HepG2 (cell line): ENCODE measurements at regions not wholly inside any gene's neighbourhood (a gene's known extent, or its start where the extent isn't known, plus 50 kb on each side); places are given as distances from the start of the nearest gene placed in this dataset.

Experiments
- ATAC-seq: fragments of 200-7000 bp; cut with Tn5 transposase; 3 replicates; pipeline ENCODE4 v1.9.1; 2020; ENCODE audit warnings: mild to moderate bottlenecking, moderate library complexity
- BruUV-seq: library from RNA; stranded (reverse); fragments of 400-500 nt; replicated peaks from 2 replicates; lab custom pipeline; 2021; lab: Mats Ljungman, UMichigan
- CTCF ChIA-PET: fragments of 300-600 bp; formaldehyde crosslinking; extraction: SDS; loops from one replicate; lab custom pipeline; 2021; ENCODE audit warnings: low total read pairs, inconsistent platforms, low intra/inter-chr PET ratio; lab: Yijun Ruan, JAX
- POLR2A ChIA-PET: fragments of 350-600 bp; sonication (Branson Sonifier 250); formaldehyde crosslinking; loops from one replicate; lab custom pipeline; 2020; ENCODE audit warnings: antibody characterized with exemption, inconsistent platforms; lab: Yijun Ruan, JAX
- DNase-seq: peaks from one replicate; pipeline ENCODE4 v3.0.0-alpha.2; 2015; ENCODE audit warnings: low spot score
- FAIRE-seq: peaks from 3 replicates; lab custom pipeline; 2011; peaks lifted over from hg19 to GRCh38; lab: Jason Lieb, UNC
- H2AFZ ChIP-seq: one replicate; pipeline ENCODE4 v1.6.1; 2011; ENCODE audit warnings: low read length, inconsistent platforms
- H3K27ac ChIP-seq: fragments of 300-600 bp; 3 replicates; pipeline ENCODE4 v1.8.0; 2011; ENCODE audit warnings: mixed run types, mild to moderate bottlenecking, mixed read lengths, low read length, inconsistent platforms; ENCODE audit not compliant: insufficient read depth; ENCODE audit errors: extremely low read length
- H3K27me3 ChIP-seq, 2 experiments: fragments of 200-600 bp in 1 of 2; 2 replicates in 1 of 2; 3 replicates in 1 of 2; pipeline versions ENCODE4 v1.6.0 to v1.8.0; 2011; ENCODE audit warnings: low read length in 2 of 2, mild to moderate bottlenecking in 2 of 2, moderate library complexity in 2 of 2, inconsistent platforms in 1 of 2; ENCODE audit not compliant: insufficient read depth in 2 of 2, control insufficient read depth in 1 of 2
- H3K36me3 ChIP-seq, 2 experiments: fragments of 200-600 bp in 1 of 2; replicated peaks in 1 of 2; 2 replicates in 1 of 2; 3 replicates in 1 of 2; pipeline versions ENCODE4 v1.5.1 to v1.8.0; 2011; ENCODE audit warnings: low read length in 2 of 2, inconsistent platforms in 1 of 2; ENCODE audit not compliant: insufficient read depth in 2 of 2, control insufficient read depth in 1 of 2
- H3K4me1 ChIP-seq: 2 replicates; pipeline ENCODE4 v1.5.1; 2012; ENCODE audit warnings: low read length, inconsistent platforms; ENCODE audit not compliant: insufficient read depth
- H3K4me2 ChIP-seq: 2 replicates; pipeline ENCODE4 v1.6.0; 2011; ENCODE audit warnings: low read depth, low read length, inconsistent platforms
- H3K4me3 ChIP-seq, 3 experiments: fragments of 200-600 bp in 1 of 3; sonication (generic), shearing (Covaris generic) in 1 of 3; replicated peaks in 1 of 3; 2 replicates each; pipeline ENCODE4 v1.5.1; 2011 to 2016; ENCODE audit warnings: low read length in 3 of 3, inconsistent platforms in 2 of 3, low read depth in 2 of 3, mild to moderate bottlenecking in 2 of 3, control low read depth in 1 of 3, mixed read lengths in 1 of 3; ENCODE audit not compliant: insufficient read depth in 1 of 3
- H3K79me2 ChIP-seq: one replicate; pipeline ENCODE4 v1.6.1; 2011; ENCODE audit warnings: low read length, inconsistent platforms; ENCODE audit not compliant: insufficient read depth
- H3K9ac ChIP-seq: 2 replicates; pipeline ENCODE4 v1.6.0; 2011; ENCODE audit warnings: mild to moderate bottlenecking, low read depth, low read length, inconsistent platforms; ENCODE audit not compliant: insufficient read depth
- H3K9me3 ChIP-seq: 2 replicates; pipeline ENCODE4 v1.5.1; 2012; ENCODE audit warnings: mild to moderate bottlenecking, low read length
- H4K20me1 ChIP-seq: 2 replicates; pipeline ENCODE4 v1.6.0; 2011; ENCODE audit warnings: inconsistent platforms, mild to moderate bottlenecking, low read length, moderate library complexity; ENCODE audit not compliant: insufficient read depth
- ARID2 ChIP-seq: sonication (generic); formaldehyde crosslinking; IDR thresholded peaks from 2 replicates; pipeline ENCODE4 v1.8.1; 2022; ENCODE audit warnings: mild to moderate bottlenecking, missing genetic modification reagents, borderline replicate concordance
- ATAD3A ChIP-seq: sonication (generic); formaldehyde crosslinking; IDR thresholded peaks from 2 replicates; pipeline ENCODE4 v1.4.0; 2020; ENCODE audit warnings: missing genetic modification reagents
- BHLHE40 ChIP-seq: IDR thresholded peaks from 2 replicates; pipeline ENCODE4 v1.6.1; 2011; ENCODE audit warnings: low read length, improper control_type of control experiment
- ELF1 ChIP-seq: sonication (generic); formaldehyde crosslinking; IDR thresholded peaks from 2 replicates; pipeline ENCODE4 v1.4.0; 2020; ENCODE audit warnings: missing genetic modification reagents
- FOXK2 ChIP-seq: fragments of 450-650 bp; IDR thresholded peaks from 2 replicates; pipeline ENCODE4 v1.6.1; 2016
- PCBP1 ChIP-seq: fragments of 200-400 bp; formaldehyde crosslinking; IDR thresholded peaks from 2 replicates; pipeline ENCODE4 v1.6.1; 2017; ENCODE audit warnings: mild to moderate bottlenecking, low read depth, low read length, borderline replicate concordance
- TAF15 ChIP-seq: fragments of 200-400 bp; formaldehyde crosslinking; IDR thresholded peaks from one replicate; pipeline ENCODE4 v1.6.1; 2018; ENCODE audit warnings: mild to moderate bottlenecking, low read depth, low read length; ENCODE audit not compliant: poor library complexity, severe bottlenecking
- TCF12 ChIP-seq, 2 experiments: fragments of 450-650 bp in 1 of 2; sonication (generic) in 1 of 2; formaldehyde crosslinking in 1 of 2; IDR thresholded peaks; 2 replicates each; pipeline versions ENCODE4 v1.6.1 to v1.8.0; 2017 to 2022; ENCODE audit warnings: antibody characterized with exemption in 1 of 2, mild to moderate bottlenecking in 1 of 2, missing genetic modification reagents in 1 of 2, moderate library complexity in 1 of 2
- ZBTB7B ChIP-seq: sonication (generic); formaldehyde crosslinking; IDR thresholded peaks from 2 replicates; pipeline ENCODE4 v1.4.0; 2020; ENCODE audit warnings: missing genetic modification reagents
- ZFP37 ChIP-seq: sonication (generic); formaldehyde crosslinking; IDR thresholded peaks from 2 replicates; pipeline ENCODE4 v1.4.0; 2020; ENCODE audit warnings: missing genetic modification reagents, borderline replicate concordance
- ZNF598 ChIP-seq: sonication (generic); formaldehyde crosslinking; IDR thresholded peaks from 2 replicates; pipeline ENCODE4 v1.5.1; 2020; ENCODE audit warnings: mild to moderate bottlenecking, missing genetic modification reagents, borderline replicate concordance
- WGBS: methylation state at CpG from one replicate; pipeline ENCODE4 v1.1.6; 2017; ENCODE audit warnings: low lambda C conversion rate; 5-methylcytosine and 5-hydroxymethylcytosine counted together
- in situ Hi-C: cut with HindIII; loops from 2 replicates; pipeline ENCODE4 v1.10.0; 2017; ENCODE audit warnings: low pct_unique_long_range_greater_than_20kb; ENCODE audit not compliant: extremely low pct_ligation_motif_present
- intact Hi-C: fragments of 100-400 bp; cut with micrococcal nuclease; formaldehyde crosslinking; loops from one replicate; pipeline ENCODE4 v1.10.0; 2022; ENCODE audit not compliant: unreplicated experiment
- TF ChIP-seq, protein P1 (sequence below): sonication (generic); formaldehyde crosslinking; IDR thresholded peaks from 2 replicates; pipeline ENCODE4 v1.5.1; 2020; ENCODE audit warnings: mild to moderate bottlenecking, missing genetic modification reagents
- TF ChIP-seq, protein P2 (sequence below): sonication (generic); formaldehyde crosslinking; IDR thresholded peaks from 2 replicates; pipeline ENCODE4 v1.8.1; 2022; ENCODE audit warnings: low read depth, mild to moderate bottlenecking, missing genetic modification reagents
- TF ChIP-seq, protein P3 (sequence below): sonication (generic); formaldehyde crosslinking; IDR thresholded peaks from 2 replicates; pipeline ENCODE4 v1.5.1; 2020; ENCODE audit warnings: mild to moderate bottlenecking, missing genetic modification reagents, borderline replicate concordance

DNA sequence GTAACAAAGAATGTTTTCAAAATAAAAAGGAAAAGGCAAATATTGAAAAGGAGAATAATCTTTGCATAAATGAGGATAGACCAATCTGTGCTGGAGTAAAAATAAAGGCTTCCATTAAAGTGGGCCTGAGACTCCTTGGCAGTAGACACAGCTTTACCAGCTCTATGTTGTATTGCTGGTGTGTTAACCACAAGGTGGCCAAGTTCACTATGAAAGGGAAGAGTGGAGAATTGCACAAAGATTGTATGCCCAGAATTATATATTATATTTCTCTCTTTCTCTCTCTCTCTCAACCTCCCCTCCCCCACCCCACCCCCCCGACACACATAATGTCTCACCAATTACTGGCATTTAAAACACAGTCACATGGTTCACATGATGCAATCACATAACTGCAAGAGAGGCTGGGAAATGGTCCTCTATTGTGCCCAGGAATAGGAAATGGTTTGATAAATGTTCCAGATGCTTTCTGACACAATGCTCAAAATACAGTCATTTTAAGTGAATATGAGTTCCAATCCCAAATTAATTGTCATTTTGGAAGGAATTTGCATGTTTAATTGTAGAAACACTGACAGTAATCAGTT lies 222.6 kb upstream of the SYT1 start:
- ChIA-PET POLR2A (no interaction called here), CTCF (no interaction called here)
- WGBS, result 6% methylated on average over 1 of the region's 1 CpG
- no peaks in the 10 kb centered on the region for H3K79me2 ChIP-seq
- FAIRE-seq (no peak), ATAC-seq (peak; percentile 53; the same call in 2 of the 3 replicates), DNase-seq (no peak)
- intact Hi-C loops, result no loop called here
- in situ Hi-C loops, result no loop called here
- no peaks in the 10 kb centered on the region for H3K4me1 ChIP-seq
- no peaks in the 10 kb centered on the region for H3K27me3 ChIP-seq
- no peak overlapping the region for H2AFZ ChIP-seq
- H3K4me2 ChIP-seq, result no peak overlapping the region
- H3K9ac ChIP-seq, result no peak overlapping the region
- H3K9me3 ChIP-seq, result no peaks in the 10 kb centered on the region
- BruUV-seq, result no TSS peak
- H4K20me1 ChIP-seq, result no peaks in the 10 kb centered on the region
- no peak overlapping the region for H3K27ac ChIP-seq
- no peak overlapping the region for H3K4me3 ChIP-seq
- no peaks in the 10 kb centered on the region for H3K36me3 ChIP-seq
- TF ChIP-seq TAF15 (no peak), ZNF598 (CRISPR knock-in tag) (no peak), ZBTB7B (no peak), PCBP1 (no peak), ATAD3A (CRISPR knock-in tag) (no peak), ZFP37 (CRISPR knock-in tag) (no peak), TCF12 (IDR thresholded peaks at IDR 0.05) (no peak), TCF12 (CRISPR knock-in tag; IDR thresholded peaks at IDR 0.05) (no peak), FOXK2 (no peak), ARID2 (CRISPR knock-in tag) (no peak), ELF1 (CRISPR knock-in tag) (no peak), BHLHE40 (no peak)
- TF ChIP-seq, protein P1, sequence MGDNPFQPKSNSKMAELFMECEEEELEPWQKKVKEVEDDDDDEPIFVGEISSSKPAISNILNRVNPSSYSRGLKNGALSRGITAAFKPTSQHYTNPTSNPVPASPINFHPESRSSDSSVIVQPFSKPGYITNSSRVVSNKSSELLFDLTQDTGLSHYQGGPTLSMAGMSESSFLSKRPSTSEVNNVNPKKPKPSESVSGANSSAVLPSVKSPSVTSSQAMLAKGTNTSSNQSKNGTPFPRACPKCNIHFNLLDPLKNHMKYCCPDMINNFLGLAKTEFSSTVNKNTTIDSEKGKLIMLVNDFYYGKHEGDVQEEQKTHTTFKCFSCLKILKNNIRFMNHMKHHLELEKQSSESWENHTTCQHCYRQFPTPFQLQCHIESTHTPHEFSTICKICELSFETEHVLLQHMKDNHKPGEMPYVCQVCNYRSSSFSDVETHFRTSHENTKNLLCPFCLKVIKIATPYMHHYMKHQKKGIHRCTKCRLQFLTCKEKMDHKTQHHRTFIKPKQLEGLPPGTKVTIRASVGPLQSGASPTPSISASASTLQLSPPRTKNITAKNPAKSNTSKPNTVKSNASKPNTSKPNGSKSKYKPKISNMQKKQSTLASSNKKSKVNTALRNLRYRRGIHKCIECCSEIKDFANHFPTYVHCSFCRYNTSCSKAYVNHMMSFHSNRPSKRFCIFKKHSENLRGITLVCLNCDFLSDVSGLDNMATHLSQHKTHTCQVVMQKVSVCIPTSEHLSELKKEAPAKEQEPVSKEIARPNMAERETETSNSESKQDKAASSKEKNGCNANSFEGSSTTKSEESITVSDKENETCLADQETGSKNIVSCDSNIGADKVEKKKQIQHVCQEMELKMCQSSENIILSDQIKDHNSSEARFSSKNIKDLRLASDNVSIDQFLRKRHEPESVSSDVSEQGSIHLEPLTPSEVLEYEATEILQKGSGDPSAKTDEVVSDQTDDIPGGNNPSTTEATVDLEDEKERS (CRISPR knock-in tag), result no peak
- TF ChIP-seq, protein P2, sequence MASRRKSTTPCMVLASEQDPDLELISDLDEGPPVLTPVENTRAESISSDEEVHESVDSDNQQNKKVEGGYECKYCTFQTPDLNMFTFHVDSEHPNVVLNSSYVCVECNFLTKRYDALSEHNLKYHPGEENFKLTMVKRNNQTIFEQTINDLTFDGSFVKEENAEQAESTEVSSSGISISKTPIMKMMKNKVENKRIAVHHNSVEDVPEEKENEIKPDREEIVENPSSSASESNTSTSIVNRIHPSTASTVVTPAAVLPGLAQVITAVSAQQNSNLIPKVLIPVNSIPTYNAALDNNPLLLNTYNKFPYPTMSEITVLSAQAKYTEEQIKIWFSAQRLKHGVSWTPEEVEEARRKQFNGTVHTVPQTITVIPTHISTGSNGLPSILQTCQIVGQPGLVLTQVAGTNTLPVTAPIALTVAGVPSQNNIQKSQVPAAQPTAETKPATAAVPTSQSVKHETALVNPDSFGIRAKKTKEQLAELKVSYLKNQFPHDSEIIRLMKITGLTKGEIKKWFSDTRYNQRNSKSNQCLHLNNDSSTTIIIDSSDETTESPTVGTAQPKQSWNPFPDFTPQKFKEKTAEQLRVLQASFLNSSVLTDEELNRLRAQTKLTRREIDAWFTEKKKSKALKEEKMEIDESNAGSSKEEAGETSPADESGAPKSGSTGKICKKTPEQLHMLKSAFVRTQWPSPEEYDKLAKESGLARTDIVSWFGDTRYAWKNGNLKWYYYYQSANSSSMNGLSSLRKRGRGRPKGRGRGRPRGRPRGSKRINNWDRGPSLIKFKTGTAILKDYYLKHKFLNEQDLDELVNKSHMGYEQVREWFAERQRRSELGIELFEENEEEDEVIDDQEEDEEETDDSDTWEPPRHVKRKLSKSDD (CRISPR knock-in tag), result no peak
- TF ChIP-seq, protein P3, sequence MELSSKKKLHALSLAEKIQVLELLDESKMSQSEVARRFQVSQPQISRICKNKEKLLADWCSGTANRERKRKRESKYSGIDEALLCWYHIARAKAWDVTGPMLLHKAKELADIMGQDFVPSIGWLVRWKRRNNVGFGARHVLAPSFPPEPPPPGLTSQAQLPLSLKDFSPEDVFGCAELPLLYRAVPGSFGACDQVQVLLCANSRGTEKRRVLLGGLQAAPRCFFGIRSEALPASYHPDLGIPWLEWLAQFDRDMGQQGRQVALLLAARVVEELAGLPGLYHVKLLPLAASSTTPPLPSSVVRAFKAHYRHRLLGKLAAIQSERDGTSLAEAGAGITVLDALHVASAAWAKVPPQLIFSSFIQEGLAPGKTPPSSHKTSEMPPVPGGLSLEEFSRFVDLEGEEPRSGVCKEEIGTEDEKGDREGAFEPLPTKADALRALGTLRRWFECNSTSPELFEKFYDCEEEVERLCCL, result no peak
